ENCODE measurements at regions not wholly inside any gene's neighbourhood (a gene's known extent, or its start where the extent isn't known, plus 50 kb on each side); places are given as distances from the start of the nearest gene placed in this dataset.
A peak's percentile ranks its signal among the peaks of the same experiment; 100 is the strongest.

- no peak for TF ChIP-seq CTCF (IDR thresholded peaks at IDR 0.05)
- intact Hi-C loops (cut with DNase I) = no loop called here
- H3K4me1 ChIP-seq = no peaks in the 10 kb centered on the region
- DNase-seq (no peak), ATAC-seq (no peak)
- peaks cover 15% of the 10 kb centered on the region for H3K27me3 ChIP-seq
- H3K36me3 ChIP-seq = no peaks in the 10 kb centered on the region
- no peak overlapping the region for H3K4me3 ChIP-seq
- no peak overlapping the region for H3K27ac ChIP-seq
- no peaks in the 10 kb centered on the region for H3K9me3 ChIP-seq
Observed at GRCh38 chr3:127419641-127420553, 132.1 kb upstream of the PRR20G start.

- no peak for TF ChIP-seq CTCF (IDR thresholded peaks at IDR 0.05)
- no peak overlapping the region for H3K4me3 ChIP-seq
- no peak for ATAC-seq
- H3K9me3 ChIP-seq = no peaks in the 10 kb centered on the region
- intact Hi-C loops (cut with DNase I) = no loop called here
- no peaks in the 10 kb centered on the region for H3K36me3 ChIP-seq
- DNase-seq = no peak
- no peak overlapping the region for H3K27ac ChIP-seq
- peaks cover 14% of the 10 kb centered on the region for H3K27me3 ChIP-seq
- H3K4me1 ChIP-seq = no peaks in the 10 kb centered on the region
Observed at GRCh38 chr3:127419182-127419581, 131.3 kb upstream of the PRR20G start.

GRCh38 chr3:127418560-127419147, 130.8 kb upstream of the PRR20G start:
- ATAC-seq (no peak), DNase-seq (no peak)
- H3K4me1 ChIP-seq = no peaks in the 10 kb centered on the region
- TF ChIP-seq CTCF (IDR thresholded peaks at IDR 0.05) = no peak
- intact Hi-C loops (cut with DNase I) = no loop called here
- no peak overlapping the region for H3K27ac ChIP-seq
- H3K27me3 ChIP-seq = peaks cover 9% of the 10 kb centered on the region
- H3K36me3 ChIP-seq = no peaks in the 10 kb centered on the region
- H3K4me3 ChIP-seq = no peak overlapping the region
- H3K9me3 ChIP-seq = no peaks in the 10 kb centered on the region

- Histone ChIP-seq H3K36me3 (no peaks in the 10 kb centered on the region), H3K27me3 (peaks cover 8% of the 10 kb centered on the region), H3K9me3 (no peaks in the 10 kb centered on the region), H3K4me1 (no peaks in the 10 kb centered on the region), H3K27ac (no peak overlapping the region), H3K4me3 (no peak overlapping the region)
- ATAC-seq (peak; percentile 18), DNase-seq (no peak)
- TF ChIP-seq CTCF (IDR thresholded peaks at IDR 0.05) = no peak
- intact Hi-C loops (cut with DNase I) = no loop called here
Observed at GRCh38 chr3:127417709-127418559, 130.1 kb upstream of the PRR20G start.

- intact Hi-C loops (cut with DNase I) = no loop called here
- no peaks in the 10 kb centered on the region for H3K9me3 ChIP-seq
- H3K27me3 ChIP-seq = no peaks in the 10 kb centered on the region
- no peak overlapping the region for H3K27ac ChIP-seq
- DNase-seq = no peak
- no peak for TF ChIP-seq CTCF (IDR thresholded peaks at IDR 0.05)
- H3K4me1 ChIP-seq = no peaks in the 10 kb centered on the region
- ATAC-seq = no peak
- no peak overlapping the region for H3K4me3 ChIP-seq
- no peaks in the 10 kb centered on the region for H3K36me3 ChIP-seq
Observed at GRCh38 chr3:127413871-127414270, 126.0 kb upstream of the PRR20G start.

Data from upper lobe of right lung (tissue), 1 donor.